ENCODE measurements at regions not wholly inside any gene's neighbourhood (a gene's known extent, or its start where the extent isn't known, plus 50 kb on each side); places are given as distances from the start of the nearest gene placed in this dataset.

GRCh38 chr6:113115196-113115595 lies 741.9 kb upstream of the MARCKS start:
- TF ChIP-seq JUN (IDR thresholded peaks at IDR 0.05; ENCODE audit: borderline replicate concordance, insufficient read depth, insufficient read length, low read depth) (no peak), POLR2A (IDR thresholded peaks at IDR 0.05; ENCODE audit: low read depth, low read length) (no peak), CTCF (IDR thresholded peaks at IDR 0.05; ENCODE audit: extremely low read depth in 1 of 2, insufficient read depth in 1 of 2, low read depth in 1 of 2, low read length in 2 of 2) (no peak)
- TF ChIP-seq, protein P1, sequence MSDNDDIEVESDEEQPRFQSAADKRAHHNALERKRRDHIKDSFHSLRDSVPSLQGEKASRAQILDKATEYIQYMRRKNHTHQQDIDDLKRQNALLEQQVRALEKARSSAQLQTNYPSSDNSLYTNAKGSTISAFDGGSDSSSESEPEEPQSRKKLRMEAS (IDR thresholded peaks at IDR 0.05; ENCODE audit: insufficient read depth, insufficient read length), result no peak

Measured in endothelial cell of umbilical vein (primary cell).